GM23338 (cell line): ENCODE measurements at regions not wholly inside any gene's neighbourhood (a gene's known extent, or its start where the extent isn't known, plus 50 kb on each side); places are given as distances from the start of the nearest gene placed in this dataset.

ENCODE experiments used
- ATAC-seq: fragments of 200-7000 bp; cut with Tn5 transposase; 3 replicates; pipeline ENCODE4 v1.9.1; 2020
- DNase-seq: peaks from one replicate; pipeline ENCODE4 v3.0.0-alpha.2; 2015; ENCODE audit warnings: low spot score
- H2AFZ ChIP-seq: fragments of 200-600 bp; sonication (generic); 2 replicates; pipeline ENCODE4 v1.8.0; 2016; ENCODE audit warnings: antibody characterized with exemption, mild to moderate bottlenecking, moderate library complexity
- H3F3A ChIP-seq: fragments of 200-600 bp; sonication (generic); replicated peaks from 2 replicates; pipeline ENCODE4 v1.8.0; 2017; ENCODE audit warnings: antibody characterized with exemption, mixed run types, low read depth
- H3K27ac ChIP-seq: fragments of 200-600 bp; sonication (generic); 2 replicates; pipeline ENCODE4 v1.6.1; 2016; ENCODE audit warnings: low read depth
- H3K27me3 ChIP-seq: fragments of 200-600 bp; sonication (generic); 2 replicates; pipeline ENCODE4 v1.8.0; 2016; ENCODE audit warnings: mild to moderate bottlenecking, mixed run types, moderate library complexity; ENCODE audit not compliant: insufficient read depth
- H3K36me3 ChIP-seq: fragments of 200-600 bp; sonication (generic); 2 replicates; pipeline ENCODE4 v1.8.0; 2016; ENCODE audit warnings: mild to moderate bottlenecking; ENCODE audit not compliant: insufficient read depth
- H3K4me1 ChIP-seq: fragments of 200-600 bp; sonication (generic); 2 replicates; pipeline ENCODE4 v1.8.0; 2016; ENCODE audit warnings: mild to moderate bottlenecking, moderate library complexity; ENCODE audit not compliant: insufficient read depth
- H3K4me2 ChIP-seq: fragments of 200-600 bp; sonication (generic); 2 replicates; pipeline ENCODE4 v1.7.1; 2017; ENCODE audit warnings: mixed run types
- H3K4me3 ChIP-seq: fragments of 200-600 bp; sonication (generic); 2 replicates; pipeline ENCODE4 v1.6.1; 2016; ENCODE audit warnings: mixed run types
- H3K79me2 ChIP-seq: fragments of 200-600 bp; sonication (generic); replicated peaks from 2 replicates; pipeline ENCODE4 v1.8.0; 2017; ENCODE audit warnings: mild to moderate bottlenecking; ENCODE audit not compliant: insufficient read depth
- H3K9me2 ChIP-seq: fragments of 200-600 bp; sonication (generic); 2 replicates; pipeline ENCODE4 v1.8.0; 2017; ENCODE audit not compliant: insufficient read depth
- H4K20me1 ChIP-seq: fragments of 200-600 bp; sonication (generic); replicated peaks from 2 replicates; pipeline ENCODE4 v1.8.0; 2017; ENCODE audit warnings: mild to moderate bottlenecking; ENCODE audit not compliant: insufficient read depth
- H3K27ac Mint-ChIP-seq: 2 replicates; pipeline ENCODE4 v1.8.0; 2020; ENCODE audit warnings: inconsistent platforms, mild to moderate bottlenecking, moderate library complexity, mixed read lengths
- H3K27me3 Mint-ChIP-seq: 3 replicates; pipeline ENCODE4 v1.8.0; 2022; ENCODE audit warnings: low read depth, mild to moderate bottlenecking, moderate library complexity, mixed read lengths, inconsistent platforms; ENCODE audit not compliant: insufficient read depth, poor library complexity
- H3K36me3 Mint-ChIP-seq: 3 replicates; pipeline ENCODE4 v1.8.0; 2021; ENCODE audit warnings: low read depth, mild to moderate bottlenecking, inconsistent platforms, moderate library complexity, mixed read lengths
- H3K4me1 Mint-ChIP-seq: 3 replicates; pipeline ENCODE4 v1.8.0; 2020; ENCODE audit warnings: mild to moderate bottlenecking, inconsistent platforms, mixed read lengths
- H3K4me3 Mint-ChIP-seq: 3 replicates; pipeline ENCODE4 v1.8.0; 2021; ENCODE audit warnings: moderate library complexity, mild to moderate bottlenecking, inconsistent platforms, mixed read lengths
- H3K9me3 Mint-ChIP-seq: 3 replicates; pipeline ENCODE4 v1.8.0; 2020; ENCODE audit warnings: moderate library complexity, mild to moderate bottlenecking, inconsistent platforms, mixed read lengths
- CREB1 ChIP-seq: fragments of 250-450 bp; sonication (Bioruptor Pico); IDR thresholded peaks from 2 replicates; pipeline ENCODE4 v1.5.0; 2020; ENCODE audit warnings: low read depth, mild to moderate bottlenecking, moderate library complexity
- ETS1 ChIP-seq: IDR thresholded peaks from 2 replicates; pipeline ENCODE4 v1.6.1; 2016; ENCODE audit warnings: antibody characterized with exemption
- EZH2 ChIP-seq: fragments of 200-600 bp; sonication (generic); IDR thresholded peaks from one replicate; pipeline ENCODE4 v1.8.0; 2017; ENCODE audit warnings: antibody characterized with exemption, mild to moderate bottlenecking, low read depth; ENCODE audit not compliant: unreplicated experiment
- POLR2AphosphoS5 ChIP-seq: IDR thresholded peaks from 2 replicates; pipeline ENCODE4 v1.6.1; 2016; ENCODE audit warnings: antibody characterized with exemption, low read depth
- STAT1 ChIP-seq: IDR thresholded peaks from one replicate; pipeline ENCODE4 v1.6.1; 2016; ENCODE audit warnings: antibody characterized with exemption; ENCODE audit not compliant: unreplicated experiment
- ZNF114 ChIP-seq: fragments of 250-450 bp; sonication (Bioruptor Pico); IDR thresholded peaks from 2 replicates; pipeline ENCODE4 v1.5.0; 2020; ENCODE audit warnings: mild to moderate bottlenecking, moderate library complexity
- ZNF331 ChIP-seq: fragments of 250-450 bp; sonication (Bioruptor Pico); IDR thresholded peaks from 2 replicates; pipeline ENCODE4 v1.5.0; 2020; ENCODE audit warnings: low read depth, mild to moderate bottlenecking, moderate library complexity
- ZNF462 ChIP-seq: fragments of 250-450 bp; sonication (Bioruptor Pico); IDR thresholded peaks from 2 replicates; pipeline ENCODE4 v1.5.0; 2020; ENCODE audit warnings: mild to moderate bottlenecking, moderate library complexity

DNA sequence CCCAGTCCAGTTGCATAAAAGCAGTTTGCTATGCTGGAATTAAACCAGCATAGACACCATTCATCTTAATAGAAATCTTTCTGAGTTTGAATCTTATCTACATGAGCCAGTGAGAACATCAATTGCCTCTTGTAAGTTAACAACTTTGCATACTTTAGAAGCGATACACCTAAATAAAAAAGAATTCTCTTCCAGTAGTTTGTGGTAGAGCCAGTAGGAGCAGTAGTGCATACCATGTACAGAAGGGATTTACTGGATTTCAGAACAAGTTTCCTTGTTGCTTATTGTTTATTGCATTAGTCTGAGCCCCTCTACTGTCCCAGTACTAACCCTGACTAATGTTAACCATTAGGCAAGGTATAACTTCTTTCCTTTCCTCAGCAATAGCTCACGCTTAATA, 313.1 kb downstream of the TGFB2 start (continued):
- TF ChIP-seq ZNF462 (CRISPR knock-in tag), result no peak
- TF ChIP-seq ZNF331 (CRISPR knock-in tag), result no peak

GRCh38 chr1:218658899-218659298, 313.8 kb downstream of the TGFB2 start:
- Histone ChIP-seq H3K9me2 (0 out of 2 replicates have a peak, but pooled peaks cover 4% of the 10 kb centered on the region), H3K27ac (no peak overlapping the region), H3F3A (no peaks in the 10 kb centered on the region), H3K4me1 (no peaks in the 10 kb centered on the region), H3K27me3 (no peaks in the 10 kb centered on the region), H2AFZ (no peak overlapping the region), H4K20me1 (no peaks in the 10 kb centered on the region), H3K79me2 (no peaks in the 10 kb centered on the region), H3K4me3 (no peak overlapping the region), H3K4me2 (no peak overlapping the region), H3K36me3 (no peaks in the 10 kb centered on the region)
- H3K27ac Mint-ChIP-seq, result no peak overlapping the region
- H3K36me3 Mint-ChIP-seq, result no peaks in the 10 kb centered on the region
- H3K27me3 Mint-ChIP-seq, result no peaks in the 10 kb centered on the region
- DNase-seq (no peak), ATAC-seq (no peak)
- no peak for TF ChIP-seq EZH2
- no peak for TF ChIP-seq POLR2AphosphoS5
- no peak for TF ChIP-seq ETS1
- no peak for TF ChIP-seq ZNF331 (CRISPR knock-in tag)
- no peak for TF ChIP-seq STAT1
- no peak for TF ChIP-seq ZNF114 (CRISPR knock-in tag)
- TF ChIP-seq CREB1, result no peak
- no peaks in the 10 kb centered on the region for H3K9me3 Mint-ChIP-seq
- H3K4me3 Mint-ChIP-seq, result no peak overlapping the region
- H3K4me1 Mint-ChIP-seq, result peaks cover 4% of the 10 kb centered on the region; the same call in 2 of the 3 replicates
